ENCODE measurements at regions not wholly inside any gene's neighbourhood (a gene's known extent, or its start where the extent isn't known, plus 50 kb on each side); places are given as distances from the start of the nearest gene placed in this dataset.
"Not testable (repeated sequence)": the region's sequence is repeated elsewhere in the genome, so short reads cannot be mapped to it uniquely, and the experiment has no call there.

DNA sequence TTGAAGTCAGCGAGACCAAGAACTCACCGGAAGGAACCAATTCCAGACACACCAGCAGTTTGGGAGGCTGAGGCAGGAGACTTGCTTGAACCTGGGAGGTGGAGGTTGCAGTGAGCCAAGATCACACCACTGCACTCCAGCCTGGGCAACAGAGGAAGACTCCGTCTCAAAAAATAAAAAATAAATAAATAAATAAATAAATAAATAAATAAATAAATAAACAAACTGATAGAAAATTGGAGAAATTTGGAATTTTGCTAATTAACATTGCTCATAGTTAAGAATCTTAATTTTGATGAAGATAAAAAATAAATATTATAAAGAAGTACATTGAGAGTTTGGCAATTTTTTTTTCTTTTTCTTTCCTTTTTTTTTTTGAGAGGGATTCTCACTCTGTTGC lies 1216.2 kb downstream of the TECRL start:
- H3K4me1 ChIP-seq (ENCODE audit: control insufficient read depth, insufficient read depth, low read length, poor library complexity, severe bottlenecking); H3K4me3 ChIP-seq (ENCODE audit: extremely low read depth, insufficient read depth, low read length, poor library complexity, severe bottlenecking); H3K9me3 ChIP-seq (ENCODE audit: control insufficient read depth, low read length); H3K36me3 ChIP-seq (ENCODE audit: control insufficient read depth, insufficient read depth, low read length); H3K27ac ChIP-seq (ENCODE audit: low read depth, low read length, severe bottlenecking): not testable (repeated sequence)
- 100% methylated on average over 1 of the region's 3 CpGs; no CpG with 5 or more reads in 1 of the 2 experiments for whole genome bisulfite sequencing, 2 experiments (ENCODE audit: insufficient coverage in 2 of 2)

DNA sequence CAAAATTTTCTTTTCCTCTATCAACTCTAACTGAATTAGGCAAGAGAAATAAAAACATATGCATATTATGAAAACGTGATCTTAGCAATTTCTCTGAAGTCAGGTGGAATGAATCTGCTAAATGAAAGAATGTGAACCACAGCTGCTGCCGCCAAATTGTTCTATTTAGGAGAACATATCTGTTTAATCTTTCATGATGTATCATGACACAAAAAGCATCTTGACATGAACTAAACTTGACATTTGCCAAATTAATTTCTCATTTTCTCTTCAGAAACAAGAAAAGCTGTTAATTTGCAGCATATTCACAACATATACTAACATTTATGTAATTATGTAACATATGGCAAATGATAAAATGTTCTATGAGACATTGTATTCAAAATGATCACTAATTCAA lies 1237.9 kb downstream of the TECRL start:
- no peak overlapping the region for H3K4me3 ChIP-seq (ENCODE audit: extremely low read depth, insufficient read depth, low read length, poor library complexity, severe bottlenecking)
- no peaks in the 10 kb centered on the region for H3K36me3 ChIP-seq (ENCODE audit: control insufficient read depth, insufficient read depth, low read length)
- 100% methylated on average over 1 of the region's 2 CpGs; no CpG with 5 or more reads in 1 of the 2 experiments for WGBS, 2 experiments (ENCODE audit: insufficient coverage in 2 of 2)
- no peaks in the 10 kb centered on the region for H3K4me1 ChIP-seq (ENCODE audit: control insufficient read depth, insufficient read depth, low read length, poor library complexity, severe bottlenecking)
- H3K9me3 ChIP-seq (ENCODE audit: control insufficient read depth, low read length) = no peaks in the 10 kb centered on the region
- H3K27ac ChIP-seq (ENCODE audit: low read depth, low read length, severe bottlenecking) = no peak overlapping the region

DNA sequence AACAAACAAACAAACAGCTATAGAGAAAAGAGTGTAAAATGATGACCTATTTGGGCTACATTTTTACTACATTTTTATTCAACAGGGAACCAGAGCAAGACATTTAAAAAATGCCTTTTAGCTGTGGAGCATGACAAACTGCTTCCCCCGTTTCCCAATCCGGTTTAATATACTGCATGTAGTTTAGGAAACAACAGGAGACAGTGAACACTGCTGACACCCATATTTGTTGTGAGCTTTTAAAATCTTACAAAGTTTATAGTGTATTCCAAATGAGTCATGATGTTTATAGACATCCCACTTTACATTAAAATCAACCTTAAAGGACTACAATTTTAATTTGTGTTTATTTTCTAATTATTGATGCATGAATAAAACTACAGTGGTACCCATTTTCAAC lies 1238.3 kb downstream of the TECRL start:
- H3K36me3 ChIP-seq (ENCODE audit: control insufficient read depth, insufficient read depth, low read length) = no peaks in the 10 kb centered on the region
- H3K4me3 ChIP-seq (ENCODE audit: extremely low read depth, insufficient read depth, low read length, poor library complexity, severe bottlenecking) = no peak overlapping the region
- no peaks in the 10 kb centered on the region for H3K4me1 ChIP-seq (ENCODE audit: control insufficient read depth, insufficient read depth, low read length, poor library complexity, severe bottlenecking)
- 100% methylated on average over 2 of the region's 2 CpGs; no CpG with 5 or more reads in 1 of the 2 experiments for WGBS, 2 experiments (ENCODE audit: insufficient coverage in 2 of 2)
- no peaks in the 10 kb centered on the region for H3K9me3 ChIP-seq (ENCODE audit: control insufficient read depth, low read length)
- no peak overlapping the region for H3K27ac ChIP-seq (ENCODE audit: low read depth, low read length, severe bottlenecking)

DNA sequence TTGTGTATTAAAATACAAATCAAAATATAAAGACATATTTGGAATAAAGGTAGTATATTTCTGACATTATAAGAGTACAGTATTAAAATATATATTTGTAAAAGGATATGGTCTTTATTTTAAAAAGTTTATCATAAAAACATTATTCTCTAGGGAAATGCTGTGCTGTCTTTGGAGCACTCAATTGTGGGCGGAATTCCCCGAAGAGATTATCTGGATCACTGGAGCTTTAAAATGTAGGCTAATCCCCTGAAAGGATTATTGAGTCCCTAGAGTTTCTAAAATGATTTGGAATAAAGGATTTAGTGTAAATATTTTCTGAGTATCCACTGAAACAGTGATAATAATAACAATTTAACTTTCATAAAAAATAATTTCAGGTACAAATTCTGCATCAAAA lies 1239.4 kb downstream of the TECRL start:
- H3K4me1 ChIP-seq (ENCODE audit: control insufficient read depth, insufficient read depth, low read length, poor library complexity, severe bottlenecking) = no peaks in the 10 kb centered on the region
- H3K4me3 ChIP-seq (ENCODE audit: extremely low read depth, insufficient read depth, low read length, poor library complexity, severe bottlenecking) = no peak overlapping the region
- WGBS, 2 experiments (ENCODE audit: insufficient coverage in 2 of 2) = 100% methylated on average over 2 of the region's 2 CpGs; no CpG with 5 or more reads in 1 of the 2 experiments
- H3K36me3 ChIP-seq (ENCODE audit: control insufficient read depth, insufficient read depth, low read length) = no peaks in the 10 kb centered on the region
- no peak overlapping the region for H3K27ac ChIP-seq (ENCODE audit: low read depth, low read length, severe bottlenecking)
- H3K9me3 ChIP-seq (ENCODE audit: control insufficient read depth, low read length) = no peaks in the 10 kb centered on the region

DNA sequence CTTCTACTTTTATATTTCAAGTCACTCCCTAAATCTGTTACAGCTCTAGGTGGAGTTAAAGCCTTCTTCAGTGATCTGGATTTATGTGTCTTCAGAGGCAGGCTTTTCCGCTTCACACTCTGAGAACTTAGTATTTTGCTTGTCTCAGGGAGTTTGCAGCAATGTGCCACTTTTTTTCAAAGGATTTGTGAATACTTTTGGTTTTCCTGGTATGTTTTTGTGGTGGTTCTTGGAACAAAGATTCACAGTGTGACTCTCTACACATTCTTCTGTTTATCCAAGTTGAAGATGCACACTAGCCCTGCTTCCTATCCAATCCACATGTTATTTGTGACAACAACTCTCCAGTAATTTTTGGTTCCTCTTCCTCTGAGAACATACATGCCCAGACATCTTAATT lies 1253.7 kb downstream of the TECRL start:
- Histone ChIP-seq H3K27ac (ENCODE audit: low read depth, low read length, severe bottlenecking) (no peak overlapping the region), H3K4me1 (ENCODE audit: control insufficient read depth, insufficient read depth, low read length, poor library complexity, severe bottlenecking) (no peaks in the 10 kb centered on the region), H3K36me3 (ENCODE audit: control insufficient read depth, insufficient read depth, low read length) (no peaks in the 10 kb centered on the region), H3K9me3 (ENCODE audit: control insufficient read depth, low read length) (no peaks in the 10 kb centered on the region), H3K4me3 (ENCODE audit: extremely low read depth, insufficient read depth, low read length, poor library complexity, severe bottlenecking) (no peak overlapping the region)
- WGBS, 2 experiments (ENCODE audit: insufficient coverage in 2 of 2) = 100% methylated on average over 1 of the region's 1 CpG; no CpG with 5 or more reads in 1 of the 2 experiments

DNA sequence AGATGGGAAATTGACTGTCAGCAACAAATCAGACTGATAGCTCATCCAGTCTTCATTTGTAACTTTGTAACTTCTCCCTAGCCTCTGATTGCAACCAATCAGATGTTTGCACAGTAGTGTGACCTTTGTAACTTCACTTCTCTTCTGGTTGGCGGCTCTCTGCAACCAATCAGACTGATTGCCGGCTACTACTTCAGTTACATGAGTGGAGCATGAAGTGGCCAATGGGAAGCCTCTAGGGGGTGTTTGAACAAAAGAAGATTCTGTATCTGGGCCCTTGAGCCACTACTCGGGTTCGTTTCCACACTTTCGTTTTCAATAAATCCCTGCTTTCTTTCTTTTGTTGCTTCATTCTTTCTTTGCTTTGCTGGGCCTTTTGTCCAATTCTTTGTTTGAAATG lies 1285.8 kb downstream of the TECRL start:
- 87 to 94% methylated on average over 5 of the region's 5 CpGs for WGBS, 2 experiments (ENCODE audit: insufficient coverage in 2 of 2)
- no peaks in the 10 kb centered on the region for H3K36me3 ChIP-seq (ENCODE audit: control insufficient read depth, insufficient read depth, low read length)
- H3K4me1 ChIP-seq (ENCODE audit: control insufficient read depth, insufficient read depth, low read length, poor library complexity, severe bottlenecking) = no peaks in the 10 kb centered on the region
- H3K4me3 ChIP-seq (ENCODE audit: extremely low read depth, insufficient read depth, low read length, poor library complexity, severe bottlenecking) = no peak overlapping the region
- no peak overlapping the region for H3K27ac ChIP-seq (ENCODE audit: low read depth, low read length, severe bottlenecking)
- no peaks in the 10 kb centered on the region for H3K9me3 ChIP-seq (ENCODE audit: control insufficient read depth, low read length)

DNA sequence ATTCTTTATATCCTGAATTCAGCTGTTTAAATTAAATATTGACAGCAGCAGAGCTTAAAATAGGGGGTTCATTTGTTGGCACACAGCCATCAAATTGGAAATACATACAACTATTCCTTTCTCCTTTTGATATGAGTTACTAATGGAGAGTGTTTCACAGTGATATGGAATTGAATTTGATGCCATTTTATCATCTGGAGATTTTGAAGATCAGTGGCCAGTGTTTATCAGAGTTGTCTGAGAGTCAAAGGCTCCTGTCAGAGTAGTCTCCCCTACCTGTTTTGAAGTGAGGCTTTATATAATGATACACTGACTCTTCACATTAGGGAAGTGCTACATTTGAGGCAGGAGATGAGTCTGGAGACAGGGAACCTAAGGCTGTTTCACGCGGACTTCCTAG lies 1286.3 kb downstream of the TECRL start:
- no peak overlapping the region for H3K4me3 ChIP-seq (ENCODE audit: extremely low read depth, insufficient read depth, low read length, poor library complexity, severe bottlenecking)
- no CpG with 5 or more reads among the region's 2 CpGs for WGBS, 2 experiments (ENCODE audit: insufficient coverage in 2 of 2)
- H3K4me1 ChIP-seq (ENCODE audit: control insufficient read depth, insufficient read depth, low read length, poor library complexity, severe bottlenecking) = no peaks in the 10 kb centered on the region

DNA sequence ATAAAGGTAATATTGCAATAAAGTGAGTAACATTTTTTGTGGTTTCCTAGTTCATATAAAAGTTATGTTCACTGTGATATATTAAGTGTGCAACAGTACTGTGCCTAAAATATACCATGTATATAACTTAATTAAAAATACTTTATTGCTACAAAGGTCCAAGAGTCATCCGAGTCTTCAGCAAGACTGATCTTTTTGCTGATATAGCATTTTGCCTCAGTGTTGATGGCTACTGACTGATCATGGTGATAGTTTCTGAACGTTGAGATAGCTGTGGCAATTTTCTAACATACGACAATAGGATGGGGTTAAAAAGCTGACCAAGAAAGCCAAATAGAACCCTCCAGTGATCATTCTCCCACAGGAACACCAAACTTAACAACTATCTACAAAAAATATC lies 1302.7 kb downstream of the TECRL start:
- H3K9me3 ChIP-seq (ENCODE audit: control insufficient read depth, low read length) = no peaks in the 10 kb centered on the region
- H3K27ac ChIP-seq (ENCODE audit: low read depth, low read length, severe bottlenecking) = no peak overlapping the region
- H3K4me3 ChIP-seq (ENCODE audit: extremely low read depth, insufficient read depth, low read length, poor library complexity, severe bottlenecking) = no peak overlapping the region
- WGBS, 2 experiments (ENCODE audit: insufficient coverage in 2 of 2) = no CpG with 5 or more reads among the region's 3 CpGs
- H3K4me1 ChIP-seq (ENCODE audit: control insufficient read depth, insufficient read depth, low read length, poor library complexity, severe bottlenecking) = no peaks in the 10 kb centered on the region
- H3K36me3 ChIP-seq (ENCODE audit: control insufficient read depth, insufficient read depth, low read length) = no peaks in the 10 kb centered on the region

More for the DNA sequence above, 1286.3 kb downstream of the TECRL start:
- H3K9me3 ChIP-seq (ENCODE audit: control insufficient read depth, low read length) = no peaks in the 10 kb centered on the region
- H3K27ac ChIP-seq (ENCODE audit: low read depth, low read length, severe bottlenecking) = no peak overlapping the region
- H3K36me3 ChIP-seq (ENCODE audit: control insufficient read depth, insufficient read depth, low read length) = no peaks in the 10 kb centered on the region

DNA sequence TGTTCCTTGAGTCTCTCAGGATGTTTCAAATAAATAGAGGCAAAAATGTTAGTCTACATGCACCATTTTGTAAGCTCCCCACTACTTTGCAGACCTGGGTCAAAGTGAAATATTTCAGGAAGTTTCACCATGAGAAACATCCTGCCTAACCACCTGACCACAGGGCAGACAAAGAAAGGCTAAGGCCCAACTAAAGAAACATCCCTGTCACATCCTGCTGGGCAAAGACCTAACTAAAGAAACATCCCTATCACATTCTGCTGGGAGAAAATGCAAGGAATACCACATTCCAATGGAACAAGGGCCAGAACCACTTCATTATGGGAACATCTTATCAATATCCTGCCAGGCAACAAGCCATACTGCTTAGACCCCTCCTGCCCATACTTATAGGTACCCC lies 1303.4 kb downstream of the TECRL start:
- Histone ChIP-seq H3K36me3 (ENCODE audit: control insufficient read depth, insufficient read depth, low read length) (no peaks in the 10 kb centered on the region), H3K4me1 (ENCODE audit: control insufficient read depth, insufficient read depth, low read length, poor library complexity, severe bottlenecking) (no peaks in the 10 kb centered on the region), H3K9me3 (ENCODE audit: control insufficient read depth, low read length) (no peaks in the 10 kb centered on the region), H3K4me3 (ENCODE audit: extremely low read depth, insufficient read depth, low read length, poor library complexity, severe bottlenecking) (no peak overlapping the region), H3K27ac (ENCODE audit: low read depth, low read length, severe bottlenecking) (no peak overlapping the region)

DNA sequence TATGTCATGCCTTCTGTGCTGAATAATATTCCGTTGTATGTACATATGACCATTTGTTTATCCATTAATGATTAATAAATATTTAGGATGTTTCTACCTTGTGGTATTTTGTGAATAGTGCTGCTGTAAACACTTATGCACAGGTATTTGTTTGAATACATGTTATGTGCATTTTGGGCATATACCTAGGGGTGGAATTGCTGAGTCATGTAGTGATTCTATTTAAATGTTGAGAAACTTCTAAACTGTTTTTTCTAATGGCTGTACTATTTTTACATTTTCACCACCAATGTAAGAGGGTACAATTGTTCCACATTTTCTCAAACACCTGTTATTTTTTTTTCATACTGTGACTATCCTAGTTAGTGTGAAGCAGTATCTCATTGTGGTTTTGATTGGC lies 1318.6 kb downstream of the TECRL start:
- Histone ChIP-seq H3K4me1 (ENCODE audit: control insufficient read depth, insufficient read depth, low read length, poor library complexity, severe bottlenecking) (no peaks in the 10 kb centered on the region), H3K36me3 (ENCODE audit: control insufficient read depth, insufficient read depth, low read length) (no peaks in the 10 kb centered on the region), H3K9me3 (ENCODE audit: control insufficient read depth, low read length) (no peaks in the 10 kb centered on the region), H3K4me3 (ENCODE audit: extremely low read depth, insufficient read depth, low read length, poor library complexity, severe bottlenecking) (no peak overlapping the region), H3K27ac (ENCODE audit: low read depth, low read length, severe bottlenecking) (no peak overlapping the region)
- WGBS, 2 experiments (ENCODE audit: insufficient coverage in 2 of 2) = no CpG with 5 or more reads among the region's 1 CpG

DNA sequence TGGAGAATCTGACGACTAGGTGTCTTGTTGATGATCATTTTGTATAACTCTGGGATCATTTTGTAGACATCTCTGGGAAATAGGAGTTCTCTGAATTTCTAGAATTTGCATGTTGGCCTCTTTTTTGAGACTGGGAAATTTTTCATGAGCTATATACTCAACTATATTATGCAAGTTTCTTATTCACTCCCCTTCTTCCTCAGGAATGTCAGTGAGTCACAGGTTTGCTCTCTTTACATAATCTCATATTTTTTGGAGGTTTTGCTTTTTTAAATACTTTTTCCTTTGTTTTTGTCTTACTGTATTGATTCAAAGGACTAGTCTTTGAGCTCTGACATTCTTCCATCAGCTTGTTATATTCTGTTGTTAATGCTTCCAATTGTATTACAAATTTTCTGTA lies 1324.2 kb downstream of the TECRL start:
- H3K4me1 ChIP-seq (ENCODE audit: control insufficient read depth, insufficient read depth, low read length, poor library complexity, severe bottlenecking) = no peaks in the 10 kb centered on the region
- 80% methylated on average over 1 of the region's 1 CpG; no CpG with 5 or more reads in 1 of the 2 experiments for WGBS, 2 experiments (ENCODE audit: insufficient coverage in 2 of 2)
- H3K27ac ChIP-seq (ENCODE audit: low read depth, low read length, severe bottlenecking) = no peak overlapping the region
- no peaks in the 10 kb centered on the region for H3K9me3 ChIP-seq (ENCODE audit: control insufficient read depth, low read length)
- no peak overlapping the region for H3K4me3 ChIP-seq (ENCODE audit: extremely low read depth, insufficient read depth, low read length, poor library complexity, severe bottlenecking)
- no peaks in the 10 kb centered on the region for H3K36me3 ChIP-seq (ENCODE audit: control insufficient read depth, insufficient read depth, low read length)

DNA sequence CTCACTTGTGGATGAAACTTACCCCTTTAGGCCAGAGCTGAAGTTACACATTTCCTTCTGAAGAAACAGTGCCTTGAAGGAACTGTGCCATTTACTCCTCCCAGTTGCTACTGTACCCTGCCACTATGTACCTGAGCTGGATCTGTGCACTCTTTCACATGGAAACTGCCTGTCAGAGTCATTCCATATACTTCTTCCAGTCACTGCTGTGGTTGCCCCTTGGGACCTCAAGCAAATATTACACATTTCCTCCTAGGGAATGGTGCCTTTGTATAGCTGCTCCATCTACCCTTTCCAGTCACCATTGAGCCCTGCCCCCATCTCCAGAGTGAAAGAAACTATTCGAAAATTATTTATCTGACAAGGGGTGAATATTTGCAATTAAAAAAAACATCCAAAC lies 1328.3 kb downstream of the TECRL start:
- H3K27ac ChIP-seq (ENCODE audit: low read depth, low read length, severe bottlenecking) = no peak overlapping the region
- H3K9me3 ChIP-seq (ENCODE audit: control insufficient read depth, low read length) = no peaks in the 10 kb centered on the region
- WGBS, 2 experiments (ENCODE audit: insufficient coverage in 2 of 2) = no CpG with 5 or more reads among the region's 1 CpG
- no peaks in the 10 kb centered on the region for H3K36me3 ChIP-seq (ENCODE audit: control insufficient read depth, insufficient read depth, low read length)
- H3K4me1 ChIP-seq (ENCODE audit: control insufficient read depth, insufficient read depth, low read length, poor library complexity, severe bottlenecking) = no peaks in the 10 kb centered on the region
- H3K4me3 ChIP-seq (ENCODE audit: extremely low read depth, insufficient read depth, low read length, poor library complexity, severe bottlenecking) = no peak overlapping the region

Data from mesodermal cell (in vitro differentiated cells).